ENCODE measurements at regions not wholly inside any gene's neighbourhood (a gene's known extent, or its start where the extent isn't known, plus 50 kb on each side); places are given as distances from the start of the nearest gene placed in this dataset.

GRCh38 chr4:19178835-19179234, 1072.9 kb upstream of the SLIT2 start:
- TF ChIP-seq, protein P1, sequence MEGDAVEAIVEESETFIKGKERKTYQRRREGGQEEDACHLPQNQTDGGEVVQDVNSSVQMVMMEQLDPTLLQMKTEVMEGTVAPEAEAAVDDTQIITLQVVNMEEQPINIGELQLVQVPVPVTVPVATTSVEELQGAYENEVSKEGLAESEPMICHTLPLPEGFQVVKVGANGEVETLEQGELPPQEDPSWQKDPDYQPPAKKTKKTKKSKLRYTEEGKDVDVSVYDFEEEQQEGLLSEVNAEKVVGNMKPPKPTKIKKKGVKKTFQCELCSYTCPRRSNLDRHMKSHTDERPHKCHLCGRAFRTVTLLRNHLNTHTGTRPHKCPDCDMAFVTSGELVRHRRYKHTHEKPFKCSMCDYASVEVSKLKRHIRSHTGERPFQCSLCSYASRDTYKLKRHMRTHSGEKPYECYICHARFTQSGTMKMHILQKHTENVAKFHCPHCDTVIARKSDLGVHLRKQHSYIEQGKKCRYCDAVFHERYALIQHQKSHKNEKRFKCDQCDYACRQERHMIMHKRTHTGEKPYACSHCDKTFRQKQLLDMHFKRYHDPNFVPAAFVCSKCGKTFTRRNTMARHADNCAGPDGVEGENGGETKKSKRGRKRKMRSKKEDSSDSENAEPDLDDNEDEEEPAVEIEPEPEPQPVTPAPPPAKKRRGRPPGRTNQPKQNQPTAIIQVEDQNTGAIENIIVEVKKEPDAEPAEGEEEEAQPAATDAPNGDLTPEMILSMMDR (IDR thresholded peaks at IDR 0.05; ENCODE audit: unreplicated experiment): no peak
- no peak for DNase-seq (ENCODE audit: low spot score)
- H3K9me3 Mint-ChIP-seq (ENCODE audit: unreplicated experiment): no peaks in the 10 kb centered on the region
- H3K27ac Mint-ChIP-seq (ENCODE audit: unreplicated experiment): no peak overlapping the region
- no peaks in the 10 kb centered on the region for H3K27me3 Mint-ChIP-seq (ENCODE audit: unreplicated experiment)
- peaks cover 4% of the 10 kb centered on the region for H3K4me1 Mint-ChIP-seq (ENCODE audit: unreplicated experiment)
- H3K36me3 Mint-ChIP-seq (ENCODE audit: low read depth, unreplicated experiment): no peaks in the 10 kb centered on the region
- no peak overlapping the region for H3K4me3 Mint-ChIP-seq (ENCODE audit: unreplicated experiment)

DNA sequence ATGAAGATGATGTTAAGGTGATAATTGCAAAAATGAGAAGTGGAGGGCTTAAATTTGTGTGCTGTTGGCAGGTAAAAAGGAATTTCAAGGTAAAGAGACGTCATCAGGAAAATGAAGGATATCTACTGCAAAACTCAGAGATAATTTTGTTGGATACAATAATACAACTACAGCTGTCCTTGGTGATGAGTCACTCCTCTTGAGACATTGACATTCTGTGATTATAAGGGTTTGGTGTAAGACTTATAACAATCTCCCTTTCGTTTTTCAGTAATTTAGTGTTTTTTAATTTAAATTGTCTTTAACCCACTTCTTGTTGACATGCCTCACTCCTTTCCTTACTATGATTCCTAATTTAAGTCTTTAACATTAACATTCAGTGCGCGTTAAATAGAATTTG, 1074.1 kb upstream of the SLIT2 start:
- Mint-ChIP-seq H3K4me3 (ENCODE audit: unreplicated experiment) (no peak overlapping the region), H3K9me3 (ENCODE audit: unreplicated experiment) (no peaks in the 10 kb centered on the region), H3K27ac (ENCODE audit: unreplicated experiment) (no peak overlapping the region), H3K36me3 (ENCODE audit: low read depth, unreplicated experiment) (no peaks in the 10 kb centered on the region), H3K4me1 (ENCODE audit: unreplicated experiment) (peaks cover 4% of the 10 kb centered on the region), H3K27me3 (ENCODE audit: unreplicated experiment) (no peaks in the 10 kb centered on the region)
- TF ChIP-seq, protein P1 (IDR thresholded peaks at IDR 0.05; ENCODE audit: unreplicated experiment): no peak
- no peak for DNase-seq (ENCODE audit: low spot score)

- Mint-ChIP-seq H3K4me1 (ENCODE audit: unreplicated experiment) (no peaks in the 10 kb centered on the region), H3K9me3 (ENCODE audit: unreplicated experiment) (no peaks in the 10 kb centered on the region), H3K36me3 (ENCODE audit: low read depth, unreplicated experiment) (no peaks in the 10 kb centered on the region), H3K27me3 (ENCODE audit: unreplicated experiment) (no peaks in the 10 kb centered on the region), H3K4me3 (ENCODE audit: unreplicated experiment) (no peak overlapping the region), H3K27ac (ENCODE audit: unreplicated experiment) (no peak overlapping the region)
- TF ChIP-seq, protein P1 (IDR thresholded peaks at IDR 0.05; ENCODE audit: unreplicated experiment): no peak
- no peak for DNase-seq (ENCODE audit: low spot score)
These were observed 1079.9 kb upstream of the SLIT2 start for GRCh38 chr4:19171832-19172231.

GRCh38 chr4:19167311-19167710, 1084.4 kb upstream of the SLIT2 start:
- H3K27me3 Mint-ChIP-seq (ENCODE audit: unreplicated experiment): no peaks in the 10 kb centered on the region
- H3K36me3 Mint-ChIP-seq (ENCODE audit: low read depth, unreplicated experiment): no peaks in the 10 kb centered on the region
- H3K4me3 Mint-ChIP-seq (ENCODE audit: unreplicated experiment): no peak overlapping the region
- no peaks in the 10 kb centered on the region for H3K4me1 Mint-ChIP-seq (ENCODE audit: unreplicated experiment)
- TF ChIP-seq, protein P1 (IDR thresholded peaks at IDR 0.05; ENCODE audit: unreplicated experiment): no peak
- H3K27ac Mint-ChIP-seq (ENCODE audit: unreplicated experiment): no peak overlapping the region
- H3K9me3 Mint-ChIP-seq (ENCODE audit: unreplicated experiment): no peaks in the 10 kb centered on the region
- no peak for DNase-seq (ENCODE audit: low spot score)

DNA sequence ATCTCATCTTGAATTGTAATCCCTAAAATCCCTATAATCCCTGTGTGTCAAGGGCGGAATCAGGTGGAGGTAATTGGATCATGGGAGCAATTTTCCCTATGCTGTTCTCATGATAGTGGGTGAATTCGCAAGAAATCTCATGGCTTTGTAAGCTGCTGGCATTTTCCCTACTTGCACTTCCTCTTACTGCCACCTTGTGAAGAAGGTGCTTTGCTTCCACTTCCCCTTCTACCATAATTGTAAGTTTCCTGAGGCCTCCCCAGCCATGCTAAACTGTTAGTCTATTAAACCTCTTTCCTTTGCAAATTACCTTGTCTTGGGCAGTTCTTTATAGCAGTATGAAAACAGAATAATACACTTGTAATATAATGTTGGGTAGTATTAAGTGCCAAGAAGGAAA, 1087.4 kb upstream of the SLIT2 start:
- no peaks in the 10 kb centered on the region for H3K4me1 Mint-ChIP-seq (ENCODE audit: unreplicated experiment)
- no peak overlapping the region for H3K4me3 Mint-ChIP-seq (ENCODE audit: unreplicated experiment)
- DNase-seq (ENCODE audit: low spot score): no peak
- no peak overlapping the region for H3K27ac Mint-ChIP-seq (ENCODE audit: unreplicated experiment)
- no peaks in the 10 kb centered on the region for H3K36me3 Mint-ChIP-seq (ENCODE audit: low read depth, unreplicated experiment)
- TF ChIP-seq, protein P1 (IDR thresholded peaks at IDR 0.05; ENCODE audit: unreplicated experiment): no peak
- no peaks in the 10 kb centered on the region for H3K9me3 Mint-ChIP-seq (ENCODE audit: unreplicated experiment)
- no peaks in the 10 kb centered on the region for H3K27me3 Mint-ChIP-seq (ENCODE audit: unreplicated experiment)

All from endothelial cell (in vitro differentiated cells).